Lower leg skin (tissue), 4 donors: ENCODE measurements at regions not wholly inside any gene's neighbourhood (a gene's known extent, or its start where the extent isn't known, plus 50 kb on each side); places are given as distances from the start of the nearest gene placed in this dataset.

Source experiments
- DNase-seq, 2 donors: peaks; one replicate each; pipeline ENCODE4 v3.0.0-alpha.2; 2019; ENCODE audit warnings: low spot score in 2 of 2
- H3K4me3 ChIP-seq: fragments of 200-600 bp; sonication (generic); 2 replicates; pipeline ENCODE4 v1.5.1; 2017; ENCODE audit warnings: mild to moderate bottlenecking, low read depth; ENCODE audit not compliant: poor library complexity, severe bottlenecking
- CTCF ChIP-seq, 3 donors: fragments of 450-650 bp; IDR thresholded peaks; one replicate each; pipeline ENCODE4 v1.5.1; 2016; ENCODE audit warnings: antibody characterized with exemption in 3 of 3, mild to moderate bottlenecking in 3 of 3, moderate library complexity in 2 of 3
- POLR2A ChIP-seq, 2 donors: fragments of 450-650 bp; IDR thresholded peaks; one replicate each; pipeline ENCODE4 v1.6.1; 2016 to 2017; ENCODE audit warnings: antibody characterized with exemption in 2 of 2, mild to moderate bottlenecking in 1 of 2, moderate library complexity in 1 of 2
- WGBS, 2 donors: methylation state at CpG; one replicate each; pipeline ENCODE4 v1.1.5; 2018; 5-methylcytosine and 5-hydroxymethylcytosine counted together
- intact Hi-C: fragments of 100-400 bp; cut with DNase I; formaldehyde crosslinking; loops from one replicate; pipeline ENCODE4 v1.15.0; 2023; ENCODE audit warnings: low total_unique reads

GRCh38 chr20:54714817-54715216 lies 239.4 kb downstream of the DOK5 start:
- TF ChIP-seq POLR2A (IDR thresholded peaks at IDR 0.05) (no peak), CTCF (IDR thresholded peaks at IDR 0.05) (no peak)
- no peak overlapping the region for H3K4me3 ChIP-seq
- intact Hi-C loops, result no loop called here
- 76 to 77% methylated on average over 3 of the region's 3 CpGs for WGBS, 2 donors
- no peak for DNase-seq

- TF ChIP-seq POLR2A (IDR thresholded peaks at IDR 0.05), result no peak
- no peak for TF ChIP-seq CTCF (IDR thresholded peaks at IDR 0.05)
These were observed 238.3 kb downstream of the DOK5 start for GRCh38 chr20:54713727-54714126.

GRCh38 chr20:54711071-54711470 lies 235.7 kb downstream of the DOK5 start:
- TF ChIP-seq POLR2A (IDR thresholded peaks at IDR 0.05) (no peak), CTCF (IDR thresholded peaks at IDR 0.05) (no peak)
- H3K4me3 ChIP-seq, result no peak overlapping the region
- no peak for DNase-seq
- intact Hi-C loops, result no loop called here
- WGBS, 2 donors, result 22 to 27% methylated on average over 4 of the region's 4 CpGs

More at GRCh38 chr20:54713727-54714126, 238.3 kb downstream of the DOK5 start:
- no peak for DNase-seq
- intact Hi-C loops, result no loop called here
- 83 to 84% methylated on average over 4 of the region's 4 CpGs for whole genome bisulfite sequencing, 2 donors
- no peak overlapping the region for H3K4me3 ChIP-seq

GRCh38 chr20:54710341-54710740 lies 234.9 kb downstream of the DOK5 start:
- 47 to 49% methylated on average over 2 of the region's 2 CpGs for whole genome bisulfite sequencing, 2 donors
- intact Hi-C loops, result no loop called here
- no peak overlapping the region for H3K4me3 ChIP-seq
- TF ChIP-seq POLR2A (IDR thresholded peaks at IDR 0.05) (no peak), CTCF (IDR thresholded peaks at IDR 0.05) (no peak)
- DNase-seq, result no peak

- intact Hi-C loops, result no loop called here
- H3K4me3 ChIP-seq, result no peak overlapping the region
- no peak for DNase-seq
- TF ChIP-seq CTCF (IDR thresholded peaks at IDR 0.05), result no peak
- TF ChIP-seq POLR2A (IDR thresholded peaks at IDR 0.05), result no peak
These were observed 232.8 kb downstream of the DOK5 start for GRCh38 chr20:54708229-54708628.

GRCh38 chr20:54707801-54708200 lies 232.4 kb downstream of the DOK5 start:
- intact Hi-C loops, result no loop called here

More at GRCh38 chr20:54707801-54708200, 232.4 kb downstream of the DOK5 start:
- no peak for DNase-seq
- TF ChIP-seq CTCF (IDR thresholded peaks at IDR 0.05), result no peak
- no peak for TF ChIP-seq POLR2A (IDR thresholded peaks at IDR 0.05)
- 36 to 63% methylated on average over 1 of the region's 1 CpG for WGBS, 2 donors
- no peak overlapping the region for H3K4me3 ChIP-seq
